Spleen (tissue), 7 donors: ENCODE measurements at regions not wholly inside any gene's neighbourhood (a gene's known extent, or its start where the extent isn't known, plus 50 kb on each side); places are given as distances from the start of the nearest gene placed in this dataset.

Source experiments
- CTCF ChIP-seq, 11 experiments: fragments of 200-600 bp in 7 of 11; fragments of 450-650 bp in 4 of 11; sonication (generic) in 4 of 11; IDR thresholded peaks in 8 of 11; conservative IDR thresholded peaks in 3 of 11; 1 replicate in 7 of 11; 2 replicates in 4 of 11; pipeline versions ENCODE4 v1.4.0 to v1.8.0; 2016 to 2021; ENCODE audit warnings: antibody characterized with exemption in 11 of 11, inconsistent platforms in 4 of 11, mild to moderate bottlenecking in 1 of 11
- POLR2A ChIP-seq, 3 donors: fragments of 450-650 bp; IDR thresholded peaks; one replicate each; pipeline ENCODE4 v1.5.1; 2017; ENCODE audit warnings: antibody characterized with exemption in 3 of 3, mild to moderate bottlenecking in 1 of 3
- POLR2AphosphoS5 ChIP-seq, 3 donors: sonication (generic); formaldehyde crosslinking; IDR thresholded peaks; one replicate each; pipeline ENCODE4 v1.5.1; 2017; ENCODE audit warnings: antibody characterized with exemption in 3 of 3
- donor health status: DM: no; HTN: no; CAD: no; lungs with moderate emphysema.
- donor health status: DM: no; HTN: no; CAD: no.
- donor health status: DM: no; HTN: no; CAD: no.

GRCh38 chrX:45778616-45779015 is 577.9 kb upstream of the DIPK2B start:
- no peak for TF ChIP-seq CTCF (IDR thresholded peaks at IDR 0.05 in 8 of 11, conservative IDR thresholded peaks at IDR 0.05 in 3 of 11)
- no peak for TF ChIP-seq POLR2A (IDR thresholded peaks at IDR 0.05)
- TF ChIP-seq POLR2AphosphoS5 (IDR thresholded peaks at IDR 0.05): no peak
